ENCODE measurements at regions not wholly inside any gene's neighbourhood (a gene's known extent, or its start where the extent isn't known, plus 50 kb on each side); places are given as distances from the start of the nearest gene placed in this dataset.

- Histone ChIP-seq H3K4ac (ENCODE audit: low read depth, low read length) (no peak overlapping the region), H2AFZ (ENCODE audit: insufficient read depth, low read length, poor library complexity) (no peak overlapping the region), H3K4me3 (ENCODE audit: low read depth, low read length) (no peak overlapping the region), H3K9ac (ENCODE audit: low read length) (no peak overlapping the region), H3K9me3 (ENCODE audit: insufficient read depth, low read depth, low read length) (no peaks in the 10 kb centered on the region), H3K79me2 (ENCODE audit: control insufficient read depth, insufficient read depth, low read length, poor library complexity) (no peaks in the 10 kb centered on the region), H2BK120ac (ENCODE audit: insufficient read depth, low read length, poor library complexity) (no peak overlapping the region), H3K27ac (ENCODE audit: low read depth, low read length) (peak overlapping the region; percentile 67), H4K8ac (ENCODE audit: low read depth, low read length) (no peak overlapping the region), H3K4me1 (ENCODE audit: control insufficient read depth in 1 of 2, insufficient read depth in 2 of 2, low read length in 2 of 2) (peaks cover 3% of the 10 kb centered on the region in 2 experiments), H4K12ac (ENCODE audit: low read depth, low read length) (no peak overlapping the region), H3K36me3 (ENCODE audit: control insufficient read depth in 1 of 2, insufficient read depth in 2 of 2, low read length in 2 of 2) (no peaks in the 10 kb centered on the region), H3K18ac (ENCODE audit: low read length) (no peak overlapping the region), H2BK12ac (ENCODE audit: low read length) (no peak overlapping the region), H3K23ac (ENCODE audit: low read length) (no peak overlapping the region), H4K91ac (ENCODE audit: low read depth, low read length) (no peak overlapping the region), H3K14ac (ENCODE audit: low read length) (no peak overlapping the region), H3K79me1 (ENCODE audit: low read length) (peaks cover 7% of the 10 kb centered on the region), H3K27me3 (ENCODE audit: insufficient read depth, low read length) (no peaks in the 10 kb centered on the region), H2BK5ac (ENCODE audit: low read depth, low read length, poor library complexity) (no peak overlapping the region), H2AK5ac (ENCODE audit: low read length) (no peak overlapping the region), H3K4me2 (ENCODE audit: low read length) (no peak overlapping the region)
- DNase-seq, result peak; percentile 78 to 87
Measured at GRCh38 chr18:61129001-61129400, 204.2 kb upstream of the CDH20 start.

GRCh38 chr18:61132031-61132430 is 201.2 kb upstream of the CDH20 start:
- no peaks in the 10 kb centered on the region for H3K9me3 ChIP-seq (ENCODE audit: insufficient read depth, low read depth, low read length)
- H4K8ac ChIP-seq (ENCODE audit: low read depth, low read length), result no peak overlapping the region
- no peak overlapping the region for H3K9ac ChIP-seq (ENCODE audit: low read length)
- no peak overlapping the region for H3K14ac ChIP-seq (ENCODE audit: low read length)
- H3K36me3 ChIP-seq (ENCODE audit: control insufficient read depth in 1 of 2, insufficient read depth in 2 of 2, low read length in 2 of 2), result no peaks in the 10 kb centered on the region
- no peak overlapping the region for H2AK5ac ChIP-seq (ENCODE audit: low read length)
- no peak overlapping the region for H3K4me3 ChIP-seq (ENCODE audit: low read depth, low read length)
- peaks cover 3% of the 10 kb centered on the region in 2 experiments for H3K4me1 ChIP-seq (ENCODE audit: control insufficient read depth in 1 of 2, insufficient read depth in 2 of 2, low read length in 2 of 2)
- H2BK120ac ChIP-seq (ENCODE audit: insufficient read depth, low read length, poor library complexity), result no peak overlapping the region
- no peak overlapping the region for H3K23ac ChIP-seq (ENCODE audit: low read length)
- H2BK5ac ChIP-seq (ENCODE audit: low read depth, low read length, poor library complexity), result no peak overlapping the region
- H3K18ac ChIP-seq (ENCODE audit: low read length), result no peak overlapping the region
- H4K91ac ChIP-seq (ENCODE audit: low read depth, low read length), result no peak overlapping the region
- WGBS (ENCODE audit: extremely low coverage, insufficient coverage, insufficient read length), result no CpG with 5 or more reads among the region's 2 CpGs
- H3K4me2 ChIP-seq (ENCODE audit: low read length), result no peak overlapping the region
- peaks cover 6% of the 10 kb centered on the region for H3K79me1 ChIP-seq (ENCODE audit: low read length)
- H3K27me3 ChIP-seq (ENCODE audit: insufficient read depth, low read length), result no peaks in the 10 kb centered on the region
- H2BK12ac ChIP-seq (ENCODE audit: low read length), result no peak overlapping the region
- no peak overlapping the region for H3K27ac ChIP-seq (ENCODE audit: low read depth, low read length)
- H4K12ac ChIP-seq (ENCODE audit: low read depth, low read length), result no peak overlapping the region
- DNase-seq, result no peak
- no peak overlapping the region for H2AFZ ChIP-seq (ENCODE audit: insufficient read depth, low read length, poor library complexity)
- H3K79me2 ChIP-seq (ENCODE audit: control insufficient read depth, insufficient read depth, low read length, poor library complexity), result no peaks in the 10 kb centered on the region
- H3K4ac ChIP-seq (ENCODE audit: low read depth, low read length), result no peak overlapping the region

GRCh38 chr18:61133783-61134182 is 199.4 kb upstream of the CDH20 start:
- Histone ChIP-seq H3K4me3 (ENCODE audit: low read depth, low read length) (no peak overlapping the region), H3K4ac (ENCODE audit: low read depth, low read length) (no peak overlapping the region), H3K9ac (ENCODE audit: low read length) (no peak overlapping the region), H3K27me3 (ENCODE audit: insufficient read depth, low read length) (no peaks in the 10 kb centered on the region), H3K14ac (ENCODE audit: low read length) (no peak overlapping the region), H4K91ac (ENCODE audit: low read depth, low read length) (no peak overlapping the region), H3K23ac (ENCODE audit: low read length) (no peak overlapping the region), H2AK5ac (ENCODE audit: low read length) (no peak overlapping the region), H2BK12ac (ENCODE audit: low read length) (no peak overlapping the region), H2BK5ac (ENCODE audit: low read depth, low read length, poor library complexity) (no peak overlapping the region), H3K79me2 (ENCODE audit: control insufficient read depth, insufficient read depth, low read length, poor library complexity) (no peaks in the 10 kb centered on the region), H3K4me2 (ENCODE audit: low read length) (no peak overlapping the region), H3K36me3 (ENCODE audit: control insufficient read depth in 1 of 2, insufficient read depth in 2 of 2, low read length in 2 of 2) (no peaks in the 10 kb centered on the region), H3K27ac (ENCODE audit: low read depth, low read length) (no peak overlapping the region), H2BK120ac (ENCODE audit: insufficient read depth, low read length, poor library complexity) (no peak overlapping the region), H3K18ac (ENCODE audit: low read length) (no peak overlapping the region), H2AFZ (ENCODE audit: insufficient read depth, low read length, poor library complexity) (no peak overlapping the region), H4K12ac (ENCODE audit: low read depth, low read length) (no peak overlapping the region), H3K4me1 (ENCODE audit: control insufficient read depth in 1 of 2, insufficient read depth in 2 of 2, low read length in 2 of 2) (no peaks in the 10 kb centered on the region), H3K9me3 (ENCODE audit: insufficient read depth, low read depth, low read length) (no peaks in the 10 kb centered on the region), H3K79me1 (ENCODE audit: low read length) (peaks cover 2% of the 10 kb centered on the region), H4K8ac (ENCODE audit: low read depth, low read length) (no peak overlapping the region)
- no CpG with 5 or more reads among the region's 2 CpGs for whole genome bisulfite sequencing (ENCODE audit: extremely low coverage, insufficient coverage, insufficient read length)
- DNase-seq, result no peak

GRCh38 chr18:61136711-61137251 is 196.4 kb upstream of the CDH20 start:
- no peak overlapping the region for H2AFZ ChIP-seq (ENCODE audit: insufficient read depth, low read length, poor library complexity)
- H3K14ac ChIP-seq (ENCODE audit: low read length), result no peak overlapping the region
- no peak overlapping the region for H4K12ac ChIP-seq (ENCODE audit: low read depth, low read length)
- no peaks in the 10 kb centered on the region for H3K36me3 ChIP-seq (ENCODE audit: control insufficient read depth in 1 of 2, insufficient read depth in 2 of 2, low read length in 2 of 2)
- H2BK120ac ChIP-seq (ENCODE audit: insufficient read depth, low read length, poor library complexity), result no peak overlapping the region
- H3K4me3 ChIP-seq (ENCODE audit: low read depth, low read length), result no peak overlapping the region
- no peak overlapping the region for H2BK12ac ChIP-seq (ENCODE audit: low read length)
- no peak overlapping the region for H3K9ac ChIP-seq (ENCODE audit: low read length)
- no peak overlapping the region for H3K4me2 ChIP-seq (ENCODE audit: low read length)
- DNase-seq, result no peak
- H2AK5ac ChIP-seq (ENCODE audit: low read length), result no peak overlapping the region
- H3K9me3 ChIP-seq (ENCODE audit: insufficient read depth, low read depth, low read length), result no peaks in the 10 kb centered on the region
- no peak overlapping the region for H4K91ac ChIP-seq (ENCODE audit: low read depth, low read length)
- H3K4ac ChIP-seq (ENCODE audit: low read depth, low read length), result no peak overlapping the region
- no peaks in the 10 kb centered on the region for H3K79me1 ChIP-seq (ENCODE audit: low read length)
- H3K27ac ChIP-seq (ENCODE audit: low read depth, low read length), result no peak overlapping the region
- H3K79me2 ChIP-seq (ENCODE audit: control insufficient read depth, insufficient read depth, low read length, poor library complexity), result no peaks in the 10 kb centered on the region
- H3K23ac ChIP-seq (ENCODE audit: low read length), result no peak overlapping the region
- no peaks in the 10 kb centered on the region for H3K4me1 ChIP-seq (ENCODE audit: control insufficient read depth in 1 of 2, insufficient read depth in 2 of 2, low read length in 2 of 2)
- no peaks in the 10 kb centered on the region for H3K27me3 ChIP-seq (ENCODE audit: insufficient read depth, low read length)
- no peak overlapping the region for H2BK5ac ChIP-seq (ENCODE audit: low read depth, low read length, poor library complexity)
- WGBS (ENCODE audit: extremely low coverage, insufficient coverage, insufficient read length), result no CpG with 5 or more reads among the region's 2 CpGs
- H3K18ac ChIP-seq (ENCODE audit: low read length), result no peak overlapping the region
- H4K8ac ChIP-seq (ENCODE audit: low read depth, low read length), result no peak overlapping the region
